DOHH2 (cell line): ENCODE measurements at regions not wholly inside any gene's neighbourhood (a gene's known extent, or its start where the extent isn't known, plus 50 kb on each side); places are given as distances from the start of the nearest gene placed in this dataset.

Experiments used
- H3F3A ChIP-seq: fragments of 200-600 bp; sonication (generic), shearing (Covaris generic); 2 replicates; pipeline ENCODE4 v1.6.0; 2016; ENCODE audit warnings: antibody characterized with exemption, mild to moderate bottlenecking; ENCODE audit not compliant: control insufficient read depth, insufficient read depth
- H3K27ac ChIP-seq: fragments of 200-600 bp; sonication (generic); 2 replicates; pipeline ENCODE4 v1.5.1; 2014; ENCODE audit warnings: low read depth, mild to moderate bottlenecking, low read length, moderate library complexity
- H3K27me3 ChIP-seq: fragments of 200-600 bp; sonication (generic); 2 replicates; pipeline ENCODE4 v1.6.1; 2014; ENCODE audit warnings: mild to moderate bottlenecking, low read length, mixed read lengths; ENCODE audit not compliant: control insufficient read depth
- H3K36me3 ChIP-seq: fragments of 200-600 bp; sonication (generic); 2 replicates; pipeline ENCODE4 v1.6.1; 2014; ENCODE audit warnings: mild to moderate bottlenecking, low read length, moderate library complexity, mixed read lengths; ENCODE audit not compliant: control insufficient read depth
- H3K4me1 ChIP-seq: fragments of 200-600 bp; sonication (generic); 2 replicates; pipeline ENCODE4 v1.6.1; 2014; ENCODE audit warnings: mild to moderate bottlenecking, low read length, mixed read lengths; ENCODE audit not compliant: control insufficient read depth
- H3K4me2 ChIP-seq: fragments of 200-600 bp; sonication (generic); 2 replicates; pipeline ENCODE4 v1.6.0; 2014; ENCODE audit warnings: mild to moderate bottlenecking, low read length, moderate library complexity
- H3K4me3 ChIP-seq: fragments of 200-600 bp; sonication (generic); 2 replicates; pipeline ENCODE4 v1.5.1; 2014; ENCODE audit warnings: mild to moderate bottlenecking, low read length, mixed read lengths
- H3K79me2 ChIP-seq: fragments of 200-600 bp; sonication (generic); 2 replicates; pipeline ENCODE4 v1.6.1; 2014; ENCODE audit warnings: mild to moderate bottlenecking, low read length, mixed read lengths; ENCODE audit not compliant: control insufficient read depth
- H3K9me2 ChIP-seq: fragments of 200-600 bp; sonication (generic); replicated peaks from 2 replicates; pipeline ENCODE4 v1.6.1; 2014; ENCODE audit warnings: mild to moderate bottlenecking, low read length, mixed read lengths; ENCODE audit not compliant: control insufficient read depth
- H3K9me3 ChIP-seq: fragments of 200-600 bp; sonication (generic); 2 replicates; pipeline ENCODE4 v1.6.1; 2014; ENCODE audit warnings: antibody characterized with exemption, low read length, mixed read lengths; ENCODE audit not compliant: control insufficient read depth, insufficient read depth
- H4K20me1 ChIP-seq: fragments of 200-600 bp; sonication (generic); 2 replicates; pipeline ENCODE4 v1.6.0; 2014; ENCODE audit warnings: low read depth, mild to moderate bottlenecking, antibody characterized with exemption, low read length, moderate library complexity; ENCODE audit not compliant: control insufficient read depth, insufficient read depth
- CTCF ChIP-seq: fragments of 200-600 bp; sonication (generic); IDR thresholded peaks from one replicate; pipeline ENCODE4 v1.5.1; 2014; ENCODE audit warnings: antibody characterized with exemption, mild to moderate bottlenecking, low read depth, low read length; ENCODE audit not compliant: poor library complexity, severe bottlenecking
- EZH2phosphoT487 ChIP-seq: fragments of 200-600 bp; sonication (generic); IDR thresholded peaks from 2 replicates; pipeline ENCODE4 v1.6.1; 2017; ENCODE audit warnings: borderline replicate concordance, mild to moderate bottlenecking, antibody characterized with exemption, low read length, moderate library complexity, mixed read lengths

DNA sequence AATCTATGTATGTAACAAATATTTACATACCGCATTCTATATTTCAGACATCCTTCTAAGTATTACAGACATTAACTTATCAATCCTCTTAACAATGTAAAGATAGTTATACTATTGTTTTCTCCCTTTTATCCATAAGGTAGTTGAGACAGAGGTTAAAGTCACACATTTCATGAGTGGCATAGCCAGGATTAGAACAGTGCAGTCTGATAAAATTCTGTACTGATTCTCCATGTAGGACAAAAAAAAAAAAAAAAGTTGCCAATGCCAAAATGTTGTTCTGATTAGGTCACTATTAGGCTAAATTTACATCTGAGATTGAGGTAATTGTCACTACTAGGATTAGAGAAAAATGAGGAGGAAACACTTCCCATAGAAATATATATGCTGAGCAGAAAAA is 629.2 kb downstream of the OTOL1 start:
- no peak overlapping the region for H3K4me2 ChIP-seq
- no peaks in the 10 kb centered on the region for H3K36me3 ChIP-seq

DNA sequence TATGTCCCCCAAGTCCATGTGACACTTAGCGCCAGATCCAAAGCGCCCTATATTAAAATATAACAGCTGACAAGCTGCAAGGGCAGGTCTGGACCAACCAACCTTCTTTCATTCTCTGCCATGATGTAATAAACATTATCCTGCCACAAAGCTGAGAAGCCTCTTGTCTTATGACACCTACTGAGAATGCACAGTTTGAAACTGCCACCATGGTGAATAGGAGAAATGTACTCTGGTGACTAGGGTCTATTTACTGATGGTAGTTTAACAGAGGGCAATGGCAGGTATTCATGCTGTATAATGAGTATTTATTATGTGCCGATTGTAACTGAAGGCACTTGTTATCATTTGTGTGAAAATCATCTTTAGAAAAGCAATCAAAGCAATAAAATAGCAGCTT is 634.0 kb downstream of the OTOL1 start:
- no peak for TF ChIP-seq CTCF
- TF ChIP-seq EZH2phosphoT487, result no peak
- Histone ChIP-seq H3F3A (no peaks in the 10 kb centered on the region), H3K4me1 (no peaks in the 10 kb centered on the region), H3K9me3 (no peaks in the 10 kb centered on the region), H3K36me3 (no peaks in the 10 kb centered on the region), H3K4me2 (no peak overlapping the region), H3K4me3 (no peak overlapping the region), H3K27ac (no peak overlapping the region), H3K27me3 (no peaks in the 10 kb centered on the region), H4K20me1 (no peaks in the 10 kb centered on the region), H3K9me2 (no peaks in the 10 kb centered on the region), H3K79me2 (no peaks in the 10 kb centered on the region)

More for the DNA sequence above, 629.2 kb downstream of the OTOL1 start:
- Histone ChIP-seq H3K79me2 (no peaks in the 10 kb centered on the region), H4K20me1 (no peaks in the 10 kb centered on the region), H3K27ac (no peak overlapping the region), H3F3A (no peaks in the 10 kb centered on the region), H3K4me1 (no peaks in the 10 kb centered on the region), H3K9me3 (no peaks in the 10 kb centered on the region), H3K9me2 (no peaks in the 10 kb centered on the region), H3K27me3 (no peaks in the 10 kb centered on the region), H3K4me3 (no peak overlapping the region)
- no peak for TF ChIP-seq EZH2phosphoT487
- no peak for TF ChIP-seq CTCF

GRCh38 chr3:162132981-162133380 is 636.4 kb downstream of the OTOL1 start:
- no peak overlapping the region for H3K4me3 ChIP-seq
- no peak for TF ChIP-seq CTCF
- TF ChIP-seq EZH2phosphoT487, result no peak
- H3K79me2 ChIP-seq, result no peaks in the 10 kb centered on the region
- H3K9me2 ChIP-seq, result no peaks in the 10 kb centered on the region
- H3K36me3 ChIP-seq, result no peaks in the 10 kb centered on the region
- H3K9me3 ChIP-seq, result no peaks in the 10 kb centered on the region
- no peak overlapping the region for H3K4me2 ChIP-seq
- H3K27me3 ChIP-seq, result no peaks in the 10 kb centered on the region
- no peaks in the 10 kb centered on the region for H3K4me1 ChIP-seq
- no peaks in the 10 kb centered on the region for H3F3A ChIP-seq
- no peak overlapping the region for H3K27ac ChIP-seq
- H4K20me1 ChIP-seq, result no peaks in the 10 kb centered on the region

GRCh38 chr3:162134571-162134970 is 638.0 kb downstream of the OTOL1 start:
- Histone ChIP-seq H3K79me2 (no peaks in the 10 kb centered on the region), H3F3A (no peaks in the 10 kb centered on the region), H3K27ac (no peak overlapping the region), H3K4me1 (no peaks in the 10 kb centered on the region), H3K9me3 (no peaks in the 10 kb centered on the region), H4K20me1 (no peaks in the 10 kb centered on the region), H3K4me3 (no peak overlapping the region), H3K4me2 (no peak overlapping the region), H3K36me3 (no peaks in the 10 kb centered on the region), H3K9me2 (no peaks in the 10 kb centered on the region), H3K27me3 (no peaks in the 10 kb centered on the region)
- no peak for TF ChIP-seq EZH2phosphoT487
- no peak for TF ChIP-seq CTCF
